ENCODE measurements at regions not wholly inside any gene's neighbourhood (a gene's known extent, or its start where the extent isn't known, plus 50 kb on each side); places are given as distances from the start of the nearest gene placed in this dataset.

DNA sequence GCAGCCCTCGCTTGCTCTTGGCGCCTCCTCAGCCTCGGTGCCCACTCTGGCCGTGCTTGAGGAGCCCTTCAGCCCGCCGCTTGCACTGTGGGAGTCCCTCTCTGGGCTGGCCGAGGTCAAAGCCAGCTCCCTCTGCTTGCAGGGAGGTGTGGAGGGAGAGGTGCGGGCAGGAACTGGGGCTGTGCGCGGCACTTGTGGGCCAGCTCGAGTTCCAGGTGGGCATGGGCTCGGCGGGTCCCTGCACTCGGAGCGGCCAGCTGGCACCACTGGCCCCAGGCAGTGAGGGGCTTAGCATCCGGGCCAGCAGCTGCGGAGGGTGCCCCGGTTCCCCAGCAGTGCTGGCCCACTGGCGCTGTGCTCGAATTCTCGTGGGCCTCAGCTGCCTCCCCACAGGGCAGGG is 152.1 kb upstream of the SEMA3C start:
- TF ChIP-seq, protein P1, sequence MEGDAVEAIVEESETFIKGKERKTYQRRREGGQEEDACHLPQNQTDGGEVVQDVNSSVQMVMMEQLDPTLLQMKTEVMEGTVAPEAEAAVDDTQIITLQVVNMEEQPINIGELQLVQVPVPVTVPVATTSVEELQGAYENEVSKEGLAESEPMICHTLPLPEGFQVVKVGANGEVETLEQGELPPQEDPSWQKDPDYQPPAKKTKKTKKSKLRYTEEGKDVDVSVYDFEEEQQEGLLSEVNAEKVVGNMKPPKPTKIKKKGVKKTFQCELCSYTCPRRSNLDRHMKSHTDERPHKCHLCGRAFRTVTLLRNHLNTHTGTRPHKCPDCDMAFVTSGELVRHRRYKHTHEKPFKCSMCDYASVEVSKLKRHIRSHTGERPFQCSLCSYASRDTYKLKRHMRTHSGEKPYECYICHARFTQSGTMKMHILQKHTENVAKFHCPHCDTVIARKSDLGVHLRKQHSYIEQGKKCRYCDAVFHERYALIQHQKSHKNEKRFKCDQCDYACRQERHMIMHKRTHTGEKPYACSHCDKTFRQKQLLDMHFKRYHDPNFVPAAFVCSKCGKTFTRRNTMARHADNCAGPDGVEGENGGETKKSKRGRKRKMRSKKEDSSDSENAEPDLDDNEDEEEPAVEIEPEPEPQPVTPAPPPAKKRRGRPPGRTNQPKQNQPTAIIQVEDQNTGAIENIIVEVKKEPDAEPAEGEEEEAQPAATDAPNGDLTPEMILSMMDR (IDR thresholded peaks at IDR 0.05; ENCODE audit: low read depth, low read length, missing input control), result no peak
- TF ChIP-seq, protein P2, sequence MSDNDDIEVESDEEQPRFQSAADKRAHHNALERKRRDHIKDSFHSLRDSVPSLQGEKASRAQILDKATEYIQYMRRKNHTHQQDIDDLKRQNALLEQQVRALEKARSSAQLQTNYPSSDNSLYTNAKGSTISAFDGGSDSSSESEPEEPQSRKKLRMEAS (IDR thresholded peaks at IDR 0.05), result no peak
- TF ChIP-seq SP1 (IDR thresholded peaks at IDR 0.05), result no peak
- no peak for TF ChIP-seq FOXA1 (IDR thresholded peaks at IDR 0.05)
- TF ChIP-seq GABPA (IDR thresholded peaks at IDR 0.05 in 1 of 2, conservative IDR thresholded peaks at IDR 0.05 in 1 of 2), result no peak
- TF ChIP-seq YY1 (IDR thresholded peaks at IDR 0.05), result no peak
- no peak for TF ChIP-seq EGR1 (IDR thresholded peaks at IDR 0.05; ENCODE audit: low read depth in 2 of 2)
